ENCODE measurements at regions not wholly inside any gene's neighbourhood (a gene's known extent, or its start where the extent isn't known, plus 50 kb on each side); places are given as distances from the start of the nearest gene placed in this dataset.

DNA sequence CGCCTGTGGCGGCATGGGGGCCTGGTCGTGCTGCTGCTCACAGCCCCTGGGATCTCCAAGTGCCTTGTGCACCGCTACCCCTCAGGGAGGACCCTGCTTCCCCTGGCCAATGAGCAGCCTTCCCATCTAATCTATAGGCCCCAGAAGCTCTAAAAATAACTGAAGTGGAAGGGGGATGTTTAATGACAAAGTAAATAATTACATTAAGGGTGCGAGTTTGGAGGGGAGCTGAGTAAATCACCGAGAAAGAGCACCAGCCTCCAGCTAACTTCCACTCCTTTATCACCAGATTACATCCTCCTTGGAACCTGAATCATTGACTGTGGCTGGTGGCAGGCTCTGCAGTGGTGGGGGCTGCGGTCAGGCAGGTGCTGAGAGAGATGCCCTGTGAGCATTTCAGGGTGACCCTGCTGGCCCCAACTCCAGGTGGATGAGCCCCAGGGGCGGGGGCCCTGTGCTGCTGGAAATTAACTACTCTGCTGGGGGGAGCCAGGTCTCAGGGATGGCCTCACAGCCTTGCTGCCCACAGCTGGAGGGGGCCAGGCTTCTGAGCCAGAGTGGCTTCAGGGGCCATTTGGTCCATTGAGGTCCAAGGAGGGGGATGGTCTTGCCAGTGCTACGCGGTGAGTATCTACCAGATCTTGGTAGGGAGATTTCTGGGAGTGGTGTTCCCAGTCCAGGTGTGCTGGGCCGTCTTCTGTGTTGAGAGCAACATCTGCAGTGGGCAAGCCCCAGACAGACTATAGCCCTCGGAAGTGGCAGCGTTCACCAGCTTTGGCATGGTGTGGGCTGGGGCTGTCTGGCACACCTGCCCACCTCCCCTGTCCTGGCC is 74.2 kb downstream of the GLI2 start:
- no peak for DNase-seq

DNA sequence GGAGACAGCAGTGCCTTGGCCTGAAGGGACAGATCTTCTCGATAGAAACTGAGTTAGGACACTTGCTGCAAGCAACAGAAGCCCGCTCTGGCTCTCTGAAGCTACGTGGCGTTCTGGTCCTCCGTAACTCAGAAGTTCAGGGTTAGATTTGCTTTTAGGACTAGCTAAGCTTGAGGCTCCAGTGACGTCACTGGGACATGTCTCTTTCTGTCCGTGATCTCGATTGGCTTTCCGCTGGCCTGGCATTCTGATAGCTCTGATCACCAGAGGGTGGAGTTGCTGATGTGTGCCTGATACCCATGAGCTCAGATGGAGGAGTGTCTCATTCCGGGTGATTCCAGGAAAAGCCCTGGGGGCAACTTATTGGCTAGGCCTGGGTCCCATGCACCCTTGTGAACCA is 75.0 kb downstream of the GLI2 start:
- DNase-seq, result no peak

DNA sequence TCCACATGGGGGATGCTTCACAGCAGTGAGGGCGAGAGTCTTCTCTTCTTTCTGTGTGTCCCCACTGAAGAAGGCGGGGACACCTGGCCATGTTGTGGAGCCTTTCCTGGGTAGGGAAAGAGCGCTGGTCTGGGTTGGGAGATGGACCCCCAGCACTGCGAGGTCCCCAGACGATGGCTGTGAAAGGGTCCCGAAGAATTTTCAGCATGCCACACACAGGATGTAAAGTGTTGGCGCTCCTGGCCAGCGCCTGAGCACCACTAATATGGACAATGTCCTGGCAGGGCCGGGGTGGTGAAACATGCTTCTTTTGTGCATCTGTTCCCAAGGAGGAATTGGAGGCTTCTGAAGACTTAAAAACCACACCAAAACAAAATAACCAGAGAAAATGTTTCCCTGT is 77.2 kb downstream of the GLI2 start:
- no peak for DNase-seq

DNA sequence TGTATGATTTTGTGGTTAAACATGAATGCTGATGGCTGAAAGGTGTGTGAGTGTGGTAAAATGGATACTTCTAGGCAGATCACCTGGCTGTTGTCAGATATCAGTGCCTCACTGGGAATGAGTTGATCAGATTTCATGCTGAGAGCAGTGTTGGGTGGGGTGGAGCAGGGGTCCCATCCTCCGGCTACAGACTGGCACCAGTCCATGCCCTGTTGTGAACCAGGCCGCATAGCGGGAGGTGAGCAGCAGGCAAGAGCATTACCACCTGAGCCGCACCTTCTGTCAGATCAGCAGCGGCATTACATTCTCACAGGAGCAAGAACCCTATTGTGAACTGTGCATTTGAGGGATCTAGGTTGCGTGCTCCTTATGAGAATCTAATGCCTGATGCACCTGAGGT is 78.7 kb downstream of the GLI2 start:
- DNase-seq, result no peak

DNA sequence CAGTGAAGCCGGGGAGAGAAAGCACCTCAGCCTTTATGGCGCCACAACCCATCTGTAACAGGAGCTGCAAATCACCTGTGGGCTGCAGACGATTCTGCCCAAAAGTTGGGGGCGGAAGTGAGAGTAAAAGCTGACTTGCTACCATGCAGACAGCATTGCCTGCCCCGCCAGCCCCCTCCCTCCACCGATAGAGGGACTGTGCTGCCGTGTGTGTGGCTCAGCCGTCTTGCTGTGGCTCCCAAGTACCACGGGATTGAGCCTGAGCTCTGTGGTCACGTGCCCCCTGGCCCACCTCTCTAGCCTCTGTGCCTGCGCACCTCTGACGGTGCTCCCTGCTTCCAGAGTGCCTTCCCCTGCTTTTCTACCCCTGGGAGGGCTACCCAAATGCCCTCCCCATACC is 79.6 kb downstream of the GLI2 start:
- no peak for DNase-seq

DNA sequence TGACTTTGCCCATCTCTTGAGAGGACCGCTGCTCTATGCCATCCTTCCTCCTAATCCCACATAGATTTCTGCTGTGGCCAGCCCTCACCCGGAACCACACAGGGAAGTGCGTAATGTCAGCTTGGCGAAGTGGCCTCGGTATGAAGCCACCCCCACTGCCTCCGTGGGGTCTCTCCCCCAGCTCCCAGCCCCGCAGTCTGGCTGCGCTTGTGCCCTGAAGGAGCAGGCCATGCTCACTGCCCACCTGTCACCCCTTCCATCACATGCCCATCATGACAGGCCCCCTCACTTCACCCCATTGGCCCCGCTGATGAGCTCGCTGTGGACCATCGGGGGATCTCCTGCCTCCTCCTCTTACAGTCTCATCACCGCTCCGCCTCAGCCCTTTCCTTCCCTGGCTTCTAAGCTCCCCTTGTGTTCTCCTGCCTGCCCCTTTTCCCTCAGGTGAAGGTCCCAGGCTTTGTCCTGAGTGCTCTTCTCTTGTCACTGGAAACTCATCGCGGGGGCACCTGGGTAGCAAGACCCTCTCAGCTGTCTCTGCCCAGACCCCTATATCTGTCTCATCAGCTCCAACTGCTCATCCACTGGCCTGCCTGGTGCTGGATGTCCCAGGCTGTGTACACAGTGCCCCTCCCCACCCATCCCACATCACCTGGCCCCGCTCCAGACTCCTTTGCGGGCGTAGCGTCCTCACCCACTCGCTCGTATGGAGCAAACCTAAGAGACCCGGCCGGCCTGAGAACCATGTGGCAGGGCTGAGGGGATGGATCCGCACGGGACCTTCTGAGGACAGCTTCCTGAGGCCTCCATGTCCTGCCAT is 81.7 kb downstream of the GLI2 start:
- no peak for DNase-seq

DNA sequence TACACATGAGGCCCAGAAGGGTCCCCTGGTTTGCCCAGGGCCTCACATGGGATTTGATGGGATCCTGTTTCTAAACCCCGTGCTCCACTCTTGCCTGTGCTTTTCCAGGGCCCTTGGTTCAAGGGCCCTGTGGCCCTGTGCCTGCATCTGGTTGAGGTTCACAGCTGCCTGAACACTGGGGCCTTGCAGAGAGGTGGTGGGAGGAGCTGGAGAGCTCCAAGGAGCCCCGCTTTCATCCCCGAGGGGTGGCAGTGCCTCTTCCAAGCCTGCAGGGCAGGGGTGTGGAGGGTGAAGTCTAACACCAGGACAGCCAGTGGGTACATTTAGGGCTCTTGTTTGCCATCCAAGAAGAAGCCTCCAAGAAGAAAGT is 82.3 kb downstream of the GLI2 start:
- no peak for DNase-seq

DNA sequence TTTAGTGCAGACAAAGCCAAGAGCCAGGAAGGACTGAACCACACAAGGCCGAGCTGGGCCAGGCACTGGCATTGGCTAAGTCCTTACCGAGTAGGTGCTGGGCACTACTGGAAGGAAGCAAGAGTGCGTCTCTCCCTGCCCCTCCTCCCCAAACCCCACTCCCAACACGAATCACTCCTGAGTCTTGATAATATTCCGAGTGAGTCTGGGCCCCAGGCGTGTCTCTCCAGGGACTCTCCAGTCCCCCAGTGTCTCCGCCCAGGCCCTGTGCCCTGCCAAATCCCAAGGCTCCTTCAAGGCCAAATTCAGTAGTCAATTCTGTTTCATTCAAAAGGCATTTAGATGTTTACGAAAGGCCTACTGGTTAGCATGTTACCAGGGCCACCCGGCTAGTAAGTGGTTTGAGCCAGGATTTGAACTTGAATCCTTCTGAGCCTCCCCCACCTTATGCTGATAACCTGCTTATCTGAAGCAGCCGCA is 82.8 kb downstream of the GLI2 start:
- DNase-seq, result no peak

DNA sequence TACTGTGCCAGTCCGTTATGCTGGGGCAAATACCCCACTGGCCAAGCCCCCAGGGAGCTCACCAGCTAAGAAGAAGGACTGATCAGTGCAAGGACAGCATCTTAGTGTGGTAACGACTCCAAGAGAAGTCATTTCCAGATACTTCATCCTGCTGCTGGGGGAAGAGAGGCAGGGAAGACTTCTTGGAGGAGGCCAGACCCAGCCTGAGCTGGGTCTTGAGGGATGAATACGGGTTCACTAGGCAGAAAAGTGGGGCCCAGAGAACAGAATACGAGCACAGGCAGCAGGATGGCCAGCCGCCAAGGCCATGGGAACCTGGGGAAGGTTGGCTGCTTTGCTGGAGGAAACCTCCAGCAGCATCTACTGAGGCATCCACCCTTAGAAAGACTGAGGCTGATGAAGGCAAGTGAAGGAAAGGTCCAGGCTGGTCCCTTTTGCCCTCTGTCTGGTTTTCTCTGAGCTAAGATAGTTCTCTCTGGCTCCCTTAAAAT is 84.1 kb downstream of the GLI2 start:
- no peak for DNase-seq

DNA sequence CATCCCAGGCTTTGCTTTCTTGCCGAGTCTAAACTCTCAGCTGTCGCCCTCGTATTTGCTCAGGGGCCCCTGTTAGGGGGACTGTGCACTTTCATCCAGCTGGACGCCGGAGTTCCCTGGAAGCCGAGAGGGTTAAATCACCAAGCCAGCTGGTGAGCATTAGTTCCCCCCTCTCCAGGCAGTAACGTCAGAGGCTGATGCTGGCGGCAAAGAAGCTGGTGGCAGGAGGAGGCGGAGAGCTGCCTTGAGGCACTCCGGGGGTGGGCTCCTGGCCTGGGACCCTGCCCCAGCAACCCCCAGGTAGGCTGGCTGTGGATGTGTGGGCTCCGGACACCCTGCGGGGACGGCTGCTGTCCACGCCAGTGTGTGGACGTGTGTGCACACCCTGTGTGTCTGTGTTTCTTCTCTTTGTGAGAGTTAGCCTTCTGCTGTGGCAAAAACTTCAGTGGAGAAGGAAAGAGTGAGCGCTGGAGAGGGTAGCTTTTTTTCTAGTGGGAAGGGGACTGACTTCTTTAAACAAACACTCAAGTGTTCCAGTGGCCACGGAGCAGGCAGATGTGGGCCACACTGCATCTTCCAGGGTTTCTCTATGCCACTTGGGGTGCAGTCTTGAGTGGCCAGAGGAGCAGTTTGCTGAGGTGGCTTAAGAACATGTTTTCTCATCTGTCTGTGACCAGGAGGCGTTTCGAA is 84.7 kb downstream of the GLI2 start:
- no peak for DNase-seq

DNA sequence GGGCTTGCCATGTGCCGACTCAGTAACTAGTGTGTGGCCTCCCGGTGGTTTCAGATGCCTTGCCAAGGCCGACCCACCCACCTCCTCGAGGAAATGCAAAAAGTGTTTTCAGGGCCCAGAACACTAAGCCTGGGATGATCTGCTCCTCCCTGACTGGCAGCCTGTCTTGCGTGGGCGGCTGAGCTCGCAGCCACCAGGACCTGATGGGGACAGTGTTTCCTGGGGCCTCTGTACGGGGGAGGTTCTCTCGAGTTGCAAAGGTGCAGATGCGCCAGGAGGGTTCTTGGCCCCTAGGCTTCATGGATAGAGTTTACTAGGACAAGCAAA is 85.2 kb downstream of the GLI2 start:
- DNase-seq, result no peak

DNA sequence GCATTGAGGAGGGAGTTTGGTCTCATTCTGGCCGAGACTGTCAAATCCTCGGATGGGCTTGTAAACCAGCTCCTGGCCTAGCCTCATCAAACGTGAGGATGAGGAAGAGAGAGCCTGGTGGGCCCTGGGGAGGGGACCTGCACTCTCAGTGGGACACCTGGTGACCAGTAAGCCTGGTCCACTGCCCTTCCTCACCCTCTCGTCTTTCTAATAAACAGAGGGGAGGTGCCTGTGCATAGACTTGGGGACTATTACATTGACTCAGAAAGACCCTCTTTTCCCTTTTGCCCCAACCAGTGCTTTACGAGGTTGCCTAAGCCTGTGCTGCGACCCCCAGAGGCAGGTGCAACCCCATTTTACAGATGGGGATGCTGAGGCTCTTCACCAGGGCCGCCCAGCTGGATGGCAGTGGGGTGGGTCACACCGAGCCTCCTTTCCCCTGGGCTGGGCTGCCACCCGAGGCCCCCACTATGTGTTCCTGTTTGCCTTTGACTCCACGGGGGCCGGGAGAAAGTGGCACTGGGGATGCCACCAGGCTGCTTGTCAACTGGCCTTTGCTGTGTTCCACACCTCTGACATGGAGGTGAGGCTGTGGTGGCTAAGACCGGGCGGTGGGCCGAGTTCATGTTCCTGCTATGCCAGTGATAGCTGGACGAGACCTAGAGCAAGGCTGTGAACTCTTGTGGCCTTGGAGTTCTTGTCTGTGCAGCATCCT is 85.9 kb downstream of the GLI2 start:
- no peak for DNase-seq

DNA sequence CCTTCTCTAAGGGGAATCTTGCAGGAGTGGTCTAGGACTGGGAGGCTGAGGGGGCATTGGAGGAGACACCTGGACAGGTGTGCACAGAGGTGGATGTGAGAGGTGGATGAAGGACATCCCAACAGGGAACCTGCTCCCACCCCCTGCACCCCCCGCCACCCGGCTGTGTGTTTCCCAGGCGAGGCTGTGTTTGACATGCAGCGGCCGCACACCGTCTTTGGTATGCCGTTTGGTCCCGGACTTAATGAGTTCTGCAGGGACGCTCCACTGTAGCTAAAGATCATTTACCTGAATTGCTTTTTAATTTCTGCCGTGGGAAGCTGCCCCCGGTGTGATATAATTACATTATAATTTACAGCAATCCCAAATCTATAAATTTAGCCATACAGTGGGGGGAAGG is 87.3 kb downstream of the GLI2 start:
- DNase-seq, result no peak

DNA sequence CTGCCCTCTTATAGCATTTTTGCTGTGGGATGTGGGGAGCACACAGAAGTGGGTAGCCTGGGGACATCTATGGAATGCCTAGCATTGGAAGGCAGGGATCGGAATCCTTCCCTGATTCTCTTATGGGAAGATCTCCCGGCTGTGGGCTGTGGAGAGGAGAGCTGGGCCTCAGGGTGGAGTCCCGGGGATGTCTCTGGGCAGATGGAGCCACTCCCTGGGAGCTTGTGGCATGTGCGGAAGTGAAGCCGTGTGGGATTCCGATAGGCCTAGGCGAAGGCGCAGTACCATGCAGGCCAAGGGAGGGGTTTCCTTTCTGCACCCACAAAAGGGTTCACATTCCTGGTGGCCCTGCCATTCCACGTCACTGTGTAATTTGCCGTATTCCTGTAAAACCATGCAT is 87.9 kb downstream of the GLI2 start:
- no peak for DNase-seq

DNA sequence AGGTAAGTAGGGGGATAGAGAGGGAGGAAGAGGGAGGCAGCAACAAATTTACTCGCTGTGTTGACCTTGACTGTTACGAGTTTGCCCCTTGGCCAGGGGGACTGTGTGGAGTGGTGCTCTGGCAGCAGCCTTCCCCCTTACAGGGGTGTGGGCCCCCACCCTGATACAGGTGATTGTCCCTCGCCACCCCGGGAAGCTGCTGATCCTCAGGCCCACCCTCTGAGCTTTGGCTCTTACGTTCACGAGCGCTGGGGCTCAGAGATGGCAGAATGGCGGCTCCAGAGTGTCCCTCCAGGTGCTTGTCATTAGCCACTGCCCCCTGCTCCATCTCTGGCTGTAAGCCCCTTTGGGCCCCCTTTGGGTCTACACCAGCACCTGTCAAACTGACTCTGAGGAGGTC is 88.6 kb downstream of the GLI2 start:
- no peak for DNase-seq

DNA sequence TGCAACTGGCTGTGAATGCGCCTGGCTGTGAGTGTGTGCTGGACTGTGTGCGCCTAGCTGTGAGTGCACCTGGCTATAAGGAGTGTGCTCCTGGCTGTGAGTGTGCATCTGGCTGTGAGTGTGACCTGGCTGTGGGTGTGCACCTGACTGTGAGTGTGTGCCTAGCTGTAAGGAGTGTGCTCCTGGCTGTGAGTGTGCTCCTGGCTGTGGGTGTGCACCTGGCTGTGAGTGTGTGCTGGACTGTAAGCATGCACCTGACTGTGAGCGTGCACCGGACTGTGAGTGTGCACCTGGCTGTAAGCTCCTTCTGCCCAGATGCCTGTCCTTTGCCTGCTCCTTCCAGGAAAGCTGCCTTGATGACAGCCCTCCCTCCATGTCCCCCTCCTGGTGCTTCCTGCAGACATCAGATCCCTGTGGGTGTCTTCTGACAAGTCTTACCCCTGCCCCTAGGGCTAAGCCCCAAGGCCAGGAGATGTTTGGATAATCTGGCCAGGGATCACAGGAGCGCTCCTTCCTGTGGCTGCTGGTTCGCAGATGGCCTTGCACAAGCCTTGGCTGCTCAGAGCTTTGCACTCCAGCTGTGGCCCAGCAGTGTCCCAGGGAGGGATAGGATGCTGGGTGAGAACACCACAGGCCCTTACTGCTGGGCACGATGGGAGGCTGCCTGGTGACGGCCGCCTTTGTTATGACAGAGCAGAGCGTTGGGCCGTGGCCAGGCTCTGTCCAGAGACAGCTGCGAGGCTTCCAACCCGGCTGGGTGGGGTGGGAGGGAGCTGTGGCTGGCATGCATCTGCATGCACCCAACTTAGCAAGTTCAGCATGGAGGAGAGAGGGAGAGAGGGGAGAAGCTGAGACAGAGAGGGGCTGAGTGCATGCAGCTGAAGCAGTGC is 89.9 kb downstream of the GLI2 start:
- no peak for DNase-seq

DNA sequence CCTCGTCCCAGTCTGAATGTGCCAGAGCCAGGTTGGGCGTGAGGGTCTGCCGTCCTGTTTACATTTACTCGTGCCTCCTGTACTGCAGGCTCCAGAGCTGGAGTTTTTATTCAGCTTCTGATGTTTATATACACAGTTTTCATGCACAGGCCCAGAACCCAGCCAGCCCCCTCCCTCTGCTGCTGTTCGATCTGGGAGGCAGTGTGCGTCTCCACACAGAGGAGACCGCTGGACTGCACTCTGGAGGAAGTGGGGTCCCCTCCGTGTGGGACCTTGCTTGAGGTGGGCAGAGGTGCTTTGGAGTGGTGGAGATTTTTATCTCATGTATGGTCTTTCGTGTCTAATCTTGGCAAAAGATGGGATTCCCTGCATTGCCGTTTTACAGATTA is 90.6 kb downstream of the GLI2 start:
- no peak for DNase-seq

DNA sequence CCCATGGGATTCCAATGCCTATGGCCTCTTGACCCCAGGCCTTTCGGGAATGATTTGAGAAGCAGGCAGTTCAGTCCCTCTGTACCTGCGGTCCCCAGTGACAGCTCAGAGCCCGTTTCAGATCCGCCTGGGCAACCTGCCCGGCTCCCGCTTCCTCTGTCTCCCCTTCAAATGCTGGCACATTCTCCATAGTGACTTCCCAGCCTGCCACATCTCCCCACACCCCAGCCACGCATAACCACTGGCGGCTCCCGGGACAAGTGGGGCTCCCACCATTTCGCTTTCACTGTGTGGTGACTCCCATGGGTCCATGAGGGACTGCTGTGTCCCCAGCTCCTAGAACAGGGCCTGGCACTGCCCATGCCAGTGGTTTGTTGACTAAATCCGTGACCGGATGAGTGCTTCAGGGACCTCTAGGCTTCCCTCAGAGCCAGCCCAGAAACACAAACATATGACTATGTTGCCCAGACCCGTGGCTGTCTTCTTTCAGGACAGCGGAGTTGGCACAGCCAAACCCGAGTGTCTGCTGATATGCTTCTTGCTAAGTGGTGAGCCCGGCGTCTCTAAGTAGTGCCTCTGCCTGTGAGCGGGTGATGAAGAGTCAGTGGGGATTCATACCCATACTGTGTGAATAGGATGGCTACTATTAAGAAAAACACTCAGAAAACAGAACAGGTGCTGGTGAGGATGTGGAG is 91.2 kb downstream of the GLI2 start:
- DNase-seq, result no peak

DNA sequence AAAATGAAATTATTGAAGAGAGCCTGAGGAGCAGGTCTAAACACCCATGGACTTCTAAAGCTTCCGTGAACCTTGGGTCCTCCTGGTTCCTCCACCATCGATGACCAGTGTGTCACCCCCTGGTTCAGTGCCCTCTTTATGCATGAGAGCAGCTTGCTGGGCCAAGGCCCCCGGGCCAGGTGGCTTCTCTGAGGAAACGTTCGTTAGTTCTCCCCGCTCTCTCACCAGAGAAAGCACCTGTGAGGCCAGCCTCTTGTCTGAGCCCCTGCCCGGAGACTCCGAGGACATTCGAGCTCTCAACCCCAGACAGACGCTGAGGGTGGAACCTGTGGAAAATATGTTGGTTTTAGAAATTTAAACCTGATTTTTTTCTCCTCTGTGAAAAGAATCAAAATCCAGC is 92.4 kb downstream of the GLI2 start:
- DNase-seq, result no peak

DNA sequence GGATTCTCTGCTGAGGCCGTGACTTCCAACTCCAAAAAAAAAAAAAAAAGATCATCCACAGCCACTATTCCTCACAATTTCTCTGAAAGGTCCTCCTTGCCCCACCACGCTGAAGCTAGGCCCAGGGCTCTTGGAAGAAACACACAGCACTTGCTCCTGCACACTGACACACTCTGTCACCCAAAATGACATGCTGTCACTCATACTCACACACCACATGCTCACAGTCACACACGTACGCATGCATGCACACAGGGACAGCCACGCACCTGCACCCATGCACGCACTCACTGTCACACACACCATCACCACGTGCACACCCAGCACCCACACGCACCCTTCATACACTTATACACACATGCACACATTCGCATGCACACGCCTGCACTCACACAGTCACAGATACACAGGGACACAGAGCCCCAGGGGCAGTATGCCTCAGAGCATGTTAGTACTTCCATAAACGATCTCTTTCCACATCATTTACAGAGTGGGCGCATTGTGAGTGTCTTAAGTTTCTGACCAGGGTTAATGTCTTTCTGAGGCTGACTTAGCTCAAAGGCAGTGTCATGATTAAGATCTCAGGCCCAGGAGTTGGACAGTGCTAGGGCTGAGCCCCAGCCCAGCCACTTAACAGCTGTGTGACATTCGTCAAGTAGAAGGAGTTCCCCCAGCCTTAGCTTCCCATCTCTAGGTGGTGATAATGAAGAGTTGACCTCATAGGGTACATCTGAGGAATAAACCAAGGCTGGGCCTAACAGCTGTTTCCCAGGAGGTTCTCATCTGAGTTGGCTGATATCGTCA is 93.4 kb downstream of the GLI2 start:
- DNase-seq, result no peak

DNA sequence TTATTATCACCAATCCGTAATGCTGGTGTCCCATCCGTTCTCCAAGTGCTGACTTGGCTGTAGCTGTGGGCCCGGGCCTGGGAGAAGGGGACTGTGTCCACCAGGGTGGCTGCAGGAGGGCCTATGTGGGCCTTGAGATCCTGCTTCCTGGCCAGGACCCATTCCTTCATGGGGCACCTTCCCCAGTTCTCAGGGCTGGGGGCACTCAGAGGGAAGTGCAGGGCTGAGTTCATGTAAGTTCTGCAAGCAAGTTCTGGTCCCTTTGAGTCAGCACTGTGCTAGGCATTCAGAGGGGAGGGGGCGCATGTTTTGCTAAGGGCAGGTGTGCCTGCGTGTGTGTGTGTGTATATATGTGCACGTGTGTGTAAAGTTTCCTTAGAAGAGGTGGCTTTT is 94.0 kb downstream of the GLI2 start:
- no peak for DNase-seq

Measured in 8988T (cell line).